MM.1S (cell line): ENCODE measurements at regions not wholly inside any gene's neighbourhood (a gene's known extent, or its start where the extent isn't known, plus 50 kb on each side); places are given as distances from the start of the nearest gene placed in this dataset.

Experiments
- DNase-seq: peaks from one replicate; pipeline ENCODE4 v3.0.0-alpha.2; 2015
- H2AFZ ChIP-seq: fragments of 300-600 bp; sonication (generic); 2 replicates; pipeline ENCODE4 v1.6.0; 2016; ENCODE audit warnings: antibody characterized with exemption, low read length
- H3F3A ChIP-seq: fragments of 300-600 bp; sonication (generic); 2 replicates; pipeline ENCODE4 v1.6.1; 2016; ENCODE audit warnings: mild to moderate bottlenecking, antibody characterized with exemption, low read length, moderate library complexity, mixed read lengths; ENCODE audit not compliant: insufficient read depth
- H3K27ac ChIP-seq: fragments of 300-600 bp; sonication (generic); 2 replicates; pipeline ENCODE4 v1.5.1; 2016; ENCODE audit warnings: mild to moderate bottlenecking, low read length
- H3K27me3 ChIP-seq: fragments of 300-600 bp; sonication (generic); replicated peaks from 2 replicates; pipeline ENCODE4 v1.6.0; 2016; ENCODE audit warnings: low read length; ENCODE audit not compliant: insufficient read depth
- H3K36me3 ChIP-seq: fragments of 300-600 bp; sonication (generic); replicated peaks from 2 replicates; pipeline ENCODE4 v1.6.1; 2016; ENCODE audit warnings: mild to moderate bottlenecking, low read length, mixed read lengths; ENCODE audit not compliant: insufficient read depth
- H3K4me1 ChIP-seq: fragments of 300-600 bp; sonication (generic); 2 replicates; pipeline ENCODE4 v1.6.1; 2016; ENCODE audit warnings: low read length, mixed read lengths
- H3K4me2 ChIP-seq: fragments of 300-600 bp; sonication (generic); 2 replicates; pipeline ENCODE4 v1.6.0; 2016; ENCODE audit warnings: low read depth, low read length
- H3K4me3 ChIP-seq: fragments of 300-600 bp; sonication (generic); 2 replicates; pipeline ENCODE4 v1.5.1; 2016; ENCODE audit warnings: low read length, mixed read lengths
- H3K79me2 ChIP-seq: fragments of 300-600 bp; sonication (generic); 2 replicates; pipeline ENCODE4 v1.6.1; 2016; ENCODE audit warnings: mixed run types, low read length, mixed read lengths
- H3K9ac ChIP-seq: fragments of 300-600 bp; sonication (generic); 2 replicates; pipeline ENCODE4 v1.6.1; 2016; ENCODE audit warnings: low read length, mixed read lengths
- H3K9me2 ChIP-seq: fragments of 300-600 bp; sonication (generic); replicated peaks from 2 replicates; pipeline ENCODE4 v1.6.1; 2016; ENCODE audit warnings: mild to moderate bottlenecking, low read length, mixed read lengths; ENCODE audit not compliant: insufficient read depth
- H3K9me3 ChIP-seq: fragments of 300-600 bp; sonication (generic); replicated peaks from 2 replicates; pipeline ENCODE4 v1.6.1; 2016; ENCODE audit warnings: mild to moderate bottlenecking, low read length, mixed read lengths; ENCODE audit not compliant: insufficient read depth
- H4K20me1 ChIP-seq: fragments of 300-600 bp; sonication (generic); 2 replicates; pipeline ENCODE4 v1.6.1; 2016; ENCODE audit warnings: mild to moderate bottlenecking, low read length, moderate library complexity, mixed read lengths; ENCODE audit not compliant: insufficient read depth
- EZH2 ChIP-seq: fragments of 300-600 bp; sonication (generic); optimal IDR thresholded peaks from 2 replicates; pipeline ENCODE3; 2017; ENCODE audit warnings: low read depth, mild to moderate bottlenecking, antibody characterized with exemption, low read length, mixed read lengths
- EZH2phosphoT487 ChIP-seq: fragments of 300-600 bp; sonication (generic); IDR thresholded peaks from 2 replicates; pipeline ENCODE4 v1.6.1; 2018; ENCODE audit warnings: antibody characterized with exemption, low read length
- TF ChIP-seq, protein P1 (sequence below): fragments of 300-600 bp; sonication (generic); IDR thresholded peaks from 2 replicates; pipeline ENCODE4 v1.5.1; 2016; ENCODE audit warnings: antibody characterized with exemption, low read length, mixed read lengths

- TF ChIP-seq, protein P1, sequence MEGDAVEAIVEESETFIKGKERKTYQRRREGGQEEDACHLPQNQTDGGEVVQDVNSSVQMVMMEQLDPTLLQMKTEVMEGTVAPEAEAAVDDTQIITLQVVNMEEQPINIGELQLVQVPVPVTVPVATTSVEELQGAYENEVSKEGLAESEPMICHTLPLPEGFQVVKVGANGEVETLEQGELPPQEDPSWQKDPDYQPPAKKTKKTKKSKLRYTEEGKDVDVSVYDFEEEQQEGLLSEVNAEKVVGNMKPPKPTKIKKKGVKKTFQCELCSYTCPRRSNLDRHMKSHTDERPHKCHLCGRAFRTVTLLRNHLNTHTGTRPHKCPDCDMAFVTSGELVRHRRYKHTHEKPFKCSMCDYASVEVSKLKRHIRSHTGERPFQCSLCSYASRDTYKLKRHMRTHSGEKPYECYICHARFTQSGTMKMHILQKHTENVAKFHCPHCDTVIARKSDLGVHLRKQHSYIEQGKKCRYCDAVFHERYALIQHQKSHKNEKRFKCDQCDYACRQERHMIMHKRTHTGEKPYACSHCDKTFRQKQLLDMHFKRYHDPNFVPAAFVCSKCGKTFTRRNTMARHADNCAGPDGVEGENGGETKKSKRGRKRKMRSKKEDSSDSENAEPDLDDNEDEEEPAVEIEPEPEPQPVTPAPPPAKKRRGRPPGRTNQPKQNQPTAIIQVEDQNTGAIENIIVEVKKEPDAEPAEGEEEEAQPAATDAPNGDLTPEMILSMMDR, result no peak
- TF ChIP-seq EZH2phosphoT487, result no peak
- TF ChIP-seq EZH2, result no peak
- Histone ChIP-seq H3K9me2 (no peaks in the 10 kb centered on the region), H2AFZ (no peak overlapping the region), H3K36me3 (no peaks in the 10 kb centered on the region), H3K79me2 (no peaks in the 10 kb centered on the region), H3K4me3 (no peak overlapping the region), H3K27ac (no peak overlapping the region), H3K9me3 (no peaks in the 10 kb centered on the region), H3K9ac (no peak overlapping the region), H3K27me3 (no peaks in the 10 kb centered on the region), H4K20me1 (no peaks in the 10 kb centered on the region), H3K4me2 (no peak overlapping the region), H3F3A (no peaks in the 10 kb centered on the region), H3K4me1 (no peaks in the 10 kb centered on the region)
- DNase-seq, result no peak
Measured at GRCh38 chr13:106425661-106426060, 109.8 kb downstream of the EFNB2 start.

DNA sequence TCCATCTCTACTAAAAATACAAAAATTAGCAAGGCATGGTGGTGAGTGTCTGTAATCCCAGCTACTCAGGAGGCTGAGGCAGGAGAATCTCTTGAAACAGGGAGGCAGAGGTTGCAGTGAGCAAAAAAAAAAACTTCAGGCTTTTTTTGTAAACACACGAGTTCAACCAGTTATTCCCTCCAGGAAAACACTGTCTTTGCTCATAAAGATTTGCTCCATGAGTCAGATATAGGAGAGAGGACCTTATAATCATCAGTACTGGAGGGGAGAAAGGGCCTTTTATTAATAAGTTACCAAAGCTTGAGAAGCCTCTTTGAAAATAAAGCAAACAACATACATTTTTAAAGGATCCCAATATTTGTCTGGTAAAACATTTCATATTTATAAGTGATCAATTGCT is 110.7 kb downstream of the EFNB2 start:
- no peaks in the 10 kb centered on the region for H3K79me2 ChIP-seq
- TF ChIP-seq EZH2 (no peak), EZH2phosphoT487 (no peak)
- TF ChIP-seq, protein P1, result no peak

GRCh38 chr13:106423530-106423929 is 111.9 kb downstream of the EFNB2 start:
- H3K4me3 ChIP-seq, result no peak overlapping the region
- no peak overlapping the region for H3K9ac ChIP-seq
- H2AFZ ChIP-seq, result no peak overlapping the region
- TF ChIP-seq EZH2 (no peak), EZH2phosphoT487 (no peak)
- TF ChIP-seq, protein P1, result no peak
- no peaks in the 10 kb centered on the region for H4K20me1 ChIP-seq
- H3K4me1 ChIP-seq, result no peaks in the 10 kb centered on the region
- no peaks in the 10 kb centered on the region for H3F3A ChIP-seq
- DNase-seq, result no peak
- H3K27ac ChIP-seq, result no peak overlapping the region
- no peaks in the 10 kb centered on the region for H3K9me3 ChIP-seq
- H3K27me3 ChIP-seq, result no peaks in the 10 kb centered on the region
- no peaks in the 10 kb centered on the region for H3K79me2 ChIP-seq
- H3K36me3 ChIP-seq, result no peaks in the 10 kb centered on the region
- H3K4me2 ChIP-seq, result no peak overlapping the region
- H3K9me2 ChIP-seq, result no peaks in the 10 kb centered on the region

More for the DNA sequence above, 110.7 kb downstream of the EFNB2 start:
- Histone ChIP-seq H3K27ac (no peak overlapping the region), H3K9ac (no peak overlapping the region), H3F3A (no peaks in the 10 kb centered on the region), H3K36me3 (no peaks in the 10 kb centered on the region), H4K20me1 (no peaks in the 10 kb centered on the region), H3K9me2 (no peaks in the 10 kb centered on the region), H2AFZ (no peak overlapping the region), H3K4me3 (no peak overlapping the region), H3K9me3 (no peaks in the 10 kb centered on the region), H3K4me1 (no peaks in the 10 kb centered on the region), H3K4me2 (no peak overlapping the region), H3K27me3 (no peaks in the 10 kb centered on the region)
- no peak for DNase-seq

- Histone ChIP-seq H3F3A (no peaks in the 10 kb centered on the region), H4K20me1 (no peaks in the 10 kb centered on the region), H3K4me3 (no peak overlapping the region), H2AFZ (no peak overlapping the region), H3K4me1 (no peaks in the 10 kb centered on the region), H3K9ac (no peak overlapping the region), H3K9me3 (no peaks in the 10 kb centered on the region), H3K27ac (no peak overlapping the region), H3K36me3 (no peaks in the 10 kb centered on the region), H3K79me2 (no peaks in the 10 kb centered on the region), H3K9me2 (no peaks in the 10 kb centered on the region), H3K4me2 (no peak overlapping the region), H3K27me3 (no peaks in the 10 kb centered on the region)
- no peak for DNase-seq
- TF ChIP-seq, protein P1, result no peak
- TF ChIP-seq EZH2phosphoT487 (no peak), EZH2 (no peak)
Measured at GRCh38 chr13:106418556-106418955, 116.9 kb downstream of the EFNB2 start.
